NCI-H748 (cell line): ENCODE measurements at regions not wholly inside any gene's neighbourhood (a gene's known extent, or its start where the extent isn't known, plus 50 kb on each side); places are given as distances from the start of the nearest gene placed in this dataset.
A peak's percentile ranks its signal among the peaks of the same experiment; 100 is the strongest.

Source experiments
- DNase-seq: peaks from one replicate; lab custom pipeline; 2025; ENCODE audit not compliant: unreplicated experiment; lab: John Stamatoyannopoulos, UW

DNA sequence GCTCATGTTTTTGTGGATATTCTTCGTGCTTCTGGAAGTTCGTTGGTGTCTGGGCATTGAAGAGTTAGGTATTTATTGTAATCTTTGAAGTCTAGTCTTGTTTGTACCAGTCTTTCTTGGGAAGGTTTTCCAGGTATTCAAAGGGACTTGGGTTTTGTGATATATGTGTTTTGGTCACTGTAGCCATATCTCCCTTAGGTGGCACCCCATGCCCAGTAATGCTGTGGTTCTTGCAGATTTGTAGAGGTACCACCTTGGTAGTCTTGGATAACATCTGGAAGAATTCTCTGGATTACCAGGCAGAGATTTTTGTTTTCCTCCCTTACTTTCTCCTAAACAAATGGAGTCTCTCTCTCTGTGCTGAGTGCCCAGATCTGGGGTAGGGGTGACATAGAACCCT is 184.1 kb downstream of the TEX13C start:
- no peak for DNase-seq

DNA sequence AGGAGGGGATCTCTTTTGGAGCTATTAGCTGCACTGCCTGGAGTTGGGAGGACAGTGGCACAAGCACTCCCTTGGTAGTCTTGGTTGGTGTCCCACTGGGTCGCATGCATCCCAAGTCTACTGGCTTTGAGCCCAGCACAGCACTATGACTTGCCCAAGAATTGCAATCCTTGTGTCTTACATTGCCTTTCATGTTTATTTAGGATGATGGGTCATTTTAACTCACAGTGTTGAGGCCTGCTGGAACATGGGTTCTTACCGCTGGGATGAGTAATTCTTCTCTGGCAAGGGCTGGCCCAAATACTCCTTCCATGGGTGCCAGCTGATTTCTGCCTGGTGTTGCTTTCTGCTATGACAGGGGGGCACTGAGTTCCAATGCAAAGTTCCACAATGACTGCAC is 185.5 kb downstream of the TEX13C start:
- DNase-seq, result no peak

DNA sequence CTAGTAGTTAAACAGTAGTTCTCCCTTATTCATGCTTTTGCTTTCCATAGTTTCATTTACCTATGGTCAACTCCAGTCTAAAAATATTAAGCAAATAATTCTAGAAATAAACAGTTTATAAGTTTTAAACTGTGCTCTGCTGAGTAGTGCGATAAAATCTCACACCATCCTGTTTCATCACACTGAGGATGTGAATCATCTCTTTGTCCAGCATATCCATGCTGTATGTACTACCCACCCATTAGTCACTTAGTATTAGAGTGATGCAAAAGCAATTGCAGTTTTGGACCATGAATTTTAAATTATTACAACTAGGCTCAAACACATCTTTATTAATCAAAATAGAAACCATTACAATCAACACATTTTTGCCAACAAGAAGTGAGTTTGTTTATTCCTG is 187.4 kb downstream of the TEX13C start:
- no peak for DNase-seq

DNA sequence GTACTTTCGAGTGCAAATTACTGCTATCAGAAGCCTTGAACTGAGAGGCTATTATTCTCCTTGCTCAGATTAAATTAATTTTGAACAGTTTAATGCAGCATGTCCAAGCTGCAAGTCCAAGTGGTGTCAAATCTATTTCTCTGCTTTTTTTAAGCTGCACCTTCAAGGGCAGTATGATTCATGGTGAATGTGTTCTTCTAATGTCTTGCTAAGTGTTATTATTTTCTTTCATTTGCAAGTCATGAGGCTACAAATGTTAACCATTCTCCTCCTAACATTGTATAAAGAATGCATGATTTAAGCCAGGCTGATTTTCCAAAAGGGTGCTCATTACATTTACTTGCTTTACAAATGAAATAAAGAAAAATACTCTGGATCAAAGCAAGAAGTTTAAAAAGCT is 200.4 kb downstream of the TEX13C start:
- no peak for DNase-seq

DNA sequence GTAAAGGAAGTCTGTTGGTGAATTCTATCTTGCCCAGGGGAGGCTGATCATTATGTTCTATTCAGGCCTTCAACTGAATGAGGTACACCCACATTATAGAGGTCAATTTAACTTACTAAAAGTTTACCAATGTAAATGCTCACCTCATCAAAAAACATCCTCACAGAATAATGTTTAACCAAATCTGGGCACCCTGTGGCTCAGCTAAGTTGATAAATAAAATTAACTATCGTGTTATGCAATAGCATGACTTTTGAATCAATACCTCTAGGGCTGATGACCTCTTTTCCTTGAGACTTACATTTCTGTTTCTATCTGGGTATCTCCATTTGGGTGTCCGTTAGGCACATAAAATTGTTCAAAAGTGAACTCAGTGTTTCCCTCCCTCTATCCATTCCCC is 203.1 kb downstream of the TEX13C start:
- no peak for DNase-seq

DNA sequence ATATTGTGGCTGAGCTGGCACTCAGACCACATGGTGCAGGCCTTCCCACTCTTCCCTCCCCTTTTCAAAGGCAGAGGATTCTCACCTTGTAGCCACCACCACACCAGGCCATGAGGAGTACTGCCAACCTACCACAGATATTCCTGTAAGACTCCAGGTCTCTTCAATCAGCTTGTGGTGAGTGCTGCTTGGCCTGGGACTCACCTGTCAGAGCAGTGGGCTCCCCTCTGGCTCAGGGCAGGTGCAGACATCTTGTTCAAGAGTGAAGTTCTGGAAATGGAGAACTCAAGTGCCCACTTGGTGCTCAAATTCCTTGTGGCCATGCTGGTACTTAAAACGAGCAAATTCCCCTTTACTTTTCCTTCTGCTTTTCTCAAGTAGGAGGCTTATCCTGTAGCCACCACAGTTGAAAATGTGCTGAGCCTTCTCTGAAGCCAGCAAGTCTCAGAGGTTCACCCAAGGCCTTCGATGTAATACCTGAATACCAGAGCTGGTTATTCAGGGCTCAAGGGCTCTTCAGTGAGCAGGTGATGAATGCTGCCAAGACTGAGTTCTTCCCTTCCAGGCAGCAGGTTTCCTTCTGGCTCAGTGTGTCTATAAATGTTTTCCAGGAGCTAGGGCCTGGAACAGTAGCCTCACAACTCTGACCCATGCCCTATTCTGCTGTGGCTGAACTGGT is 212.9 kb downstream of the TEX13C start:
- DNase-seq, result no peak

DNA sequence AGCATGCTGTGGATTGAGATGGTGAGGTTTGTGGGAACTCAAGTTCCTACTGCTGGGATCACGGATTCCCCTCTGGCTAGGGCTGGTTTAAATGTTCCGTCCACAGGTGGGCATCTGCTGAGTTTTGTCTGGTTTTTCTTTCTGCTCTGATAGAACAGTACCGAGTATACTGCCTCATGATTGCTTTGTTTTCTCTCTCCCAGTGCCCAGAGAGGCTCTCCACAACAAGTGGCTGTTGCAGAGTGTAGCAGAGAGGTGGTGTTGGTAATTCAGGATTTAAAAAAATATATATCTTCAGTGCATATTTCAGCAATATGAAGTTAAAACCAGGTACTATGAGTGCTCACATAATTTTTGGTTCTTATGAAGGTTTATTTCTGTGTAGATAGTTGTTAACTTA is 213.7 kb downstream of the TEX13C start:
- no peak for DNase-seq

DNA sequence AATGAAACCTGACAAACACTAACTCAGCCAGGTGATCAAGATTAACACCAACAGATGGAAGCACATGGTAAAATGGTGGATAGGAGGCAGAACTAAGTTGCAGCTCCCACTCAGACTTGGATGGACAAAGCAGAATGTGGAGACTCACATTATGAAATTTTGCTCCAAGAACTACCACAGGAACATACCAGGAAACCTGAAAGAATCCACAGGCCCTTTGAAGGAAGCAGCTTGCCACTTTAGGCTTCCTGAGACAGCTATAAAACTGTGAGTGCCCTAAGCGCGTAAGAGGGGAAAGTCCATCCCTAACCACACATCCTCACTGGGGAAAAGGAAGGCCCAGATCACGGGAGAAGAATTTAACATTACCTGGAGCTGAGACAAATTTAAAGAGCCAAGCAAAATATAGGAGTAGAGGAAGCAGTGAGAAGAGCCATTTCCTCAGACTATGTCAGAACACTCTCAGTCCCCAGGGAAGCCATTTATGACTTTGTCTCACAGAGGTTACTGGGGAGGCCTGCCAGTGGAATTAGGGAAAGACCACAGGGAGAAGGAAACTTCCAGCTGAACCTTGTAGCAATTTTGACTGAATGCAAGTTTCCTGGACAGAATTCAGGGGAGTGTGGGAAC is 224.5 kb downstream of the TEX13C start:
- DNase-seq, result no peak

DNA sequence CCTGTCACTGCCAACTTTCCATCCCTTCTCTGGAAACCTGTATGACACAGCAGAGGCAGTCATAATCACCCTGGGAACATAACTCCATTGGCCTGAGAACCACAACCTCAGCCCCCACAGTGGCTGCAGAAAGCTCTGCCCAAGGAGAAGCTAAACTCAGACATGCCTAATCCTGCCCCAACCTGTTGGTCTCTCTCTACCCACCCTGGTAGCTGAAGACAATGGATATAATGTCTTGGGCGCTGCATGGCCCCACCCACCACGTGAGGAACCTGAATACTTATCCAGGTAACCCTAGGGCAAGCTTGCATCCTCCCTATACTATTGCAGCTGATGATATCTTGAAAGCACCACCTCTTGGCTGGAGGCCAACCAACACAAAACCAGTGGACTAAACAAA is 225.2 kb downstream of the TEX13C start:
- no peak for DNase-seq

DNA sequence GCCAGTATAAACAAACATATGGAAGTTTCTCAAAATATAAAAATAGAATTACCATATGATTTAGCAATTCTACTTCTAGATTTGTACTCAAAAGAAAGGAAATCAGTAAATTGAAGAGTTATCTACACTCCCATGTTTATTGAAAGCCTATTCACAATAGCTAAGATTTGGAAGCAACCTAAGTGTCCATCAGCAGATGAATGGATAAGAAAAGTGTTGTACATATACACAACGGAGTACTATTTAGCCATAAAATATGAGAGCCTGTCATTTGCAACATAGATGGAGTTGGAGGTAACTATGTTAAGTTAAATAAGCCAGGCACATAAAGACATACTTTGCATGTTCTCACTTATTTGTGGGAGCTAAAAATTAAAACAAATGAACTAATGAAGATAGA is 257.8 kb downstream of the TEX13C start:
- DNase-seq, result no peak

DNA sequence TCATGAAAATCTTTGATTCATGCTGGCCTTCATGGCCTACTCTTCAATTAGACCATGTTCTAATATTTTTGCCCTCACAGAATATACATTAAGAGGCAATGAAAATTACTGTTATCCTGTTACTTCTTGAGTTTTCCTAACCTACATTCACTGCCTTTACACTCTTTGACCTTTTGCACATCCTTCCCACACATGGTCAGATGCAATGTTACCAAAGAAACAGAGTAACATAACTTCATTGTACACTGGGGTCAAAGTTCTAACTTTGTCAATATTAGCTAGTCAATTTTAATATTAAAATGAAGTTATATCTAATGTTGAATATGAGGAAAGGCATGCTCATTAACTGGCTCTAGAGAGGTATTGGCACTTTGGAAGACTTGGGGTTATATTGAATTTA is 284.8 kb downstream of the TEX13C start:
- DNase-seq, result no peak

DNA sequence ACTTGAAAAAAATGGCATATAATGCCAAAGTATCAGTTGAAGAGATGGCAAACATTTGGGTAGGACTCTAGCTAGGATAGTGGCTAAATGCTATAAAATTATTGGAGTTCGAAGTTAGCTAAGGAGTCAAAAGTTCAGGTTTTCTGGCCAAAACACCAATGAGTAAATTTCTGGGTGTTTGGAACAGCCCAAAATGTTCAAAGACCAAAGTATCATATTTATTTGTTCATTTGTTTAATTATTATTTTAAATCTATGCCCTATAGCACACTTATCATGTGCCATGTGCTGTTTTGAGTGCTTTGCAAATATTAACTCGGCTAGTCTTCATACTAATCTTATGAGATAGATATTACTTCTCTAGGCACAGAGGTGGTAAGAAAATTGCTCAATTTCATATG is 285.5 kb downstream of the TEX13C start:
- DNase-seq, result no peak

DNA sequence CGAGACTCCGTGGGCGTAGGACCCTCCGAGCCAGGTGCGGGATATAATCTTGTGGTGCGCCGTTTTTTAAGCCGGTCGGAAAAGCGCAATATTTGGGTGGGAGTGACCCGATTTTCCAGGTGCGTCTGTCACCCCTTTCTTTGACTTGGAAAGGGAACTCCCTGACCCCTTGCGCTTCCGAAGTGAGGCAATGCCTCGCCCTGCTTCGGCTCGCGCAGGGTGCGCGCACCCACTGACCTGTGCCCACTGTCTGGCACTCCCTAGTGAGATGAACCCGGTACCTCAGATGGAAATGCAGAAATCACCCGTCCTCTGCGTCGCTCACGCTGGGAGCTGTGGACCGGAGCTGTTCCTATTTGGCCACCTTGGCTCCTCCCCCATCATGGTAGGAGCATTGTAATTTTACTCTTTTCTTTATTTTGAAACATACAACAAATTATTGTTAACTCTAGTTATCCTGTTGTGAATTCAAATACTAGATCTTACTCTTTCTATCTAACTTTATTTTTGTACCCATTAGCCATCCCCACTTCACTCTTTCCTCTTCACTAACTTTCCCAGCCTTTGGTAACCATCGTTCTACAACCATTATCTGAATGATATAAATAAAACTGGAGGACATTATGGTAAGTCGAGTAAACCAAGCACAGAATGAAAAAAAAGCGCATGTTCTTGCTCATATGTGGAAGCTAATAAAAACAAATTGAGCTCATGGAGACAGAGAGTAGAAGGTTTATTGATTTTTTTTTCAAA is 295.1 kb downstream of the TEX13C start:
- peak; percentile 2 for DNase-seq

DNA sequence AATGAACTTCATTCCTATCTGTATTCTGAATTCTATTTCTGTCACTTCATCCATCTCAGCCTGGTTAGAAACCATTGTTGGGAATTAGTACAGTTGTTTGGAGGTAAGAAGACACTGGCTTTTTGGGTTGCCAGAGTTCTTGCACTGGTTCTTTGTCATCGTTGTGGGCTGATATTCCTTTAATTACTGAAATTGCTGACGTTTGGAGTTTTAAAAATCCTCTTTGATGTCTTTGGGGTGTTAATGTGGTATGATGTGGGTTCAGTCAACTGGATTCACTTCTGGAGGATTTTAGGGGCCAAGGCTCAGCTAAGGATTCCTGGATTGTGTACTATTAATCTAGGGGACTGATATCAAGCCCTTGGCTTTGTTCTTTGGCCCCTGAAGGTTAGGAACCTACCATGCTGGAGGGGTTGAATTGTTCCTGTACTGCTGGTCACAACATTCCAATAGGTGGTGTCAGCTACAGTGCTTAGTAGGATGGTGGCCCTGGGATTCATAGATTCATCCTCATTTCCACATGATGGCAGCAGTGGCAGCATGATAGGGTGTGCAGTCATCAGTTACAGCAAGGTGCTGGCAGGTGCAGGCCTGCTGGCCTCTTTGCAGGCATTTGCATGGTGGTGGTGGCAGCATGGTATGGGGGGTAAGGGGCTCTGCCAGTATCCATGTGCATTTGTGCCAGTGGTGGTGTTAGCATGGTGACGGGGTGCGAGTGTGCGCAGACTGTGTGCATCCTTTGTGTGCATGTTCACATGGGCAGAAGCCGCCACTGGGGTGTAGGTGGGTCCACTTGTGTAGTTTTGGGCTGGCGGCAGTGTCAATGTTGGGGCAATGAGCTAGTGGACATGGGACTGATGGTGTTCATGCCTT is 301.3 kb downstream of the TEX13C start:
- DNase-seq, result no peak

DNA sequence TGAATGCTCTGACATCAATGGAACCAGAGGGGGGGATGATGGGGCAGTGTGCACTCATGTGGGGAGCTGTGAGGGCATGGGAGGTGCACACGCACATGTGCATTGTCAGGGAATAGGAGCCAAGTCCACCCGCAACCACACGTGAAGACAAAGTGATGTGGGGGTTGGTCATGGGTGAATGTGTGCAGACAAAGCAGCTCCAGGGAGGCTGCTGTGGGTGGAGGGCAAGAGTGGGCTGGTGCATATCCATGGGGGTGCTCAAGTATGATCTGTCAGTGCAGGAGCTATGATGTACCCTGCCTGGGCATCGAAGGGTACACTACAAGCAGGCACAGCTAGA is 301.9 kb downstream of the TEX13C start:
- no peak for DNase-seq

DNA sequence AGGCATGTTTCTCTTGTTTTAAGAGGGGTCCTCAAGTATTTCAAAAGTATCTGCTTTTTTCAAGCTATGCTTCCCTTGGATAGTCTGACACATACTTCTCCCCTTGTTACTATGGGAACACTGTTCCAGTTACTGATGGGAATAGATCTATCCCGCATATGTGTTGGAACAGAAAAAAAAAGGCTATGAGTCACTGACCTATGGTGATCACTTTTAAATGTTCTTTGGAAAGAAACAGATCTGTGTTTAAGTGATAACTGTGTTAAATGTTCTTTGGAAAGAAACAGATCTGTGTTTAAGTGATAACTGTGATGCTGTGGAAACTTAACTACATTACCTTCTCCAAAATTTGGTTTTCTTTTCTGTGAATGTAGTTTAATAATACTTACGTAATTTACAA is 303.2 kb downstream of the TEX13C start:
- no peak for DNase-seq

DNA sequence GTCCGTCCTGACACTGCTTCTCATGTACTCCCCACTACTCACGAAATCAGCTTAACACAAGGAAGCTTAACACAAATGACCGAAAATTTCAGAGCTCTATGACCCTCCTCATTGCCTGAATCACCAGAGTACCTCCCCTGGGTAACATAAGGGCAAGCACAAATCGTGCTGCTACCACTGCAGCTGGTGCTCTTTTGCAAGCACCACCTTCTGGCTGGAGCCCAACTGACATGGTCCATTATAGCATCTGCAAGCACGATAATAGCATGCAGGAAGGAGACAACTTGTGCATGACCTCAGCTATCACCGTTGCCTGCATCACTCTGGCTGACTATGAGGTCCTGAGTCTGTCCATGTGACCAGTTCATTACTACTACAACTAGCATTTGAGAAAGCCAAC is 308.0 kb downstream of the TEX13C start:
- DNase-seq, result no peak

DNA sequence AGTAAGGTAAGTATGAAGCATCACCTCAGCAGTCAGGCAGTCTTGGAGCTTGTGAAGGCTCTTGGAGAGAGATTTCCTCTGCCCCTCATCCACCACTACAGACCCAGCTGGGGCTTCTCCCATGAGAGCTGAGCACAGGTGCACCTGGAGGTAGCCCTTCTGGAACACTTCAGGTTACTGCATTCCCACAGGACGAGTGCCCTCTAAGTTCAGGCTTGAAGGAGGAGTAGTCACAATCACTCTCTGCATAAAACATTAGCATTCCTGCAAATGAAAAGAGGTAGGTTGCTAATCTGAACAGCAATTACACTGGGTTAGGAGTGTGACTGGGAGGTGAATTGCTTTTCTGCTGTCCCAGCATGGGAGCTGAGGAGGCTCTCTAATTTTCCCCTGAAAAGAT is 308.8 kb downstream of the TEX13C start:
- no peak for DNase-seq

DNA sequence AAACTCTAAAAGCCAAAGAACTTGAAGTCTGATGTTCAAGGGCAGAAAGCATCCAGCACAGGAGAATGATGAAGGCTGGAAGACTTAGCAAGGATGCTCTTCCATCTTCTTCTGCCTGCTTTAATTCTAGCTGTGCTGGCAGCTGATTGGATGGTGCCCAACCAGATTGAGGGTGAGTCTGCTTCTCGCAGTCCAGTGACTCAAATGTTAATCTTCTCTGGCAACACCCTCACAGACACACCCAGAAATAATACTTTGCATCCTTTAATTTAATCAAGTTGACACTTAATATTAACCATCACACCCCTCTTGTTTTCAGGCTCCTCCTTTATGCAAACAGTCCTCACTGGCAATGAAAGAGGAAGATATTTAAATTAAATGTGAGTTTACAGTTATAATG is 321.7 kb downstream of the TEX13C start:
- DNase-seq, result no peak

DNA sequence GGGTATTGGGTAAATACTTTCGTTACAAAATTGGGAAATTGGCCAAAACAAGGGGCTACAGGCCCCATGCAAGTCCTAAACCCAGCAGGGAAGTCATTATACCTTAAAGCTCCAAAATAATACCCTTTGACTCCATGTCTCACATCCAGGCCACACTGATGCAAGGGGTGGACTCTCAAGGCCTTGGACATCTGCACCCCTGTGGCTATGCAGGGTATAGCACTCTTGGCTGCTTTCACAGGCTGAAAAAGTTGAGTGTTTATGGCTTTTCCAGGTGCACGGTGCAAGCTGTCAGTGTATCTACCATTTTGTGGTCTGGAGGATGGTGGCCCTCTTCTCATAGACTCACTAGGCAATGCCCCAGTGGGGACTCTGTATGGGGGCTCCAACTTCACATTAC is 326.5 kb downstream of the TEX13C start:
- DNase-seq, result peak; percentile 9

DNA sequence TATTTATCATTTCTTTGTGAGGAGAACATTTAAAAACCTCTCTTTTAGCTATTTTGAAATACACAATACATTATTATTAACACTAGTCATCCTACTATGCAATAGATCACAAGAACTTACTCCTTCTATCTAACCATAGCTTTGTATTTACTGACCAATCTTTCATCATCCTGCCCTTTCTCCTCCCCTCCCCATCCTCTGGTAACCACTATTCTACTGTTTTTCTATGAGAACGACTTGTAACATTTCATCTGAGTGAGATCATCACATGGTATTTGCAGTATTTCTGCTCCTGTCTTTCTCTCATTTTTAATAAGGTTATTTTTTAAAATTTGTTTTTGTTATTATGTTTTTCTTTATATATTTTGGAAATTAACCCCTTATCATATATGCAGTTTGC is 331.8 kb downstream of the TEX13C start:
- DNase-seq, result no peak

DNA sequence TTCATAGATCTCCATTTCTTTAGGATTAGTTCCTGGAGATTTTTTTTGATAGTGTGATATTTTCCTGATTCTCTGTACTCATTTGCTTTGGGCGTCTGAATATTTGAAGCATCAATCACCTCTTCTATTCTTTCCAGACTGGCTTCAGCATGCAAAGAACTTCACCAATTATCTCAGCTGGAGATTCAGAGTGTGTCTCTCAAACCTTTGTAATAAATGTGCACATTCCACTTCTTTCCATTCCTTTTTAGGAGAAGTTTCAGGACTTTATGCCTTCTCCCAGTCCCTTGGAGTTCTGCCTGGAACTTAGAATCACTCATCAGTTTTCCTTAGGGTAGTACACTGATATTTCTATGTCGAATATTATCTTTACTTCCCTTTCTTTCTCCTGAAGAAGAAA is 334.8 kb downstream of the TEX13C start:
- DNase-seq, result no peak
